Testis (tissue), 2 donors: ENCODE measurements at regions not wholly inside any gene's neighbourhood (a gene's known extent, or its start where the extent isn't known, plus 50 kb on each side); places are given as distances from the start of the nearest gene placed in this dataset.

ENCODE experiments used
- POLR2A ChIP-seq: fragments of 450-650 bp; IDR thresholded peaks from one replicate; pipeline ENCODE4 v1.6.1; 2017; ENCODE audit warnings: antibody characterized with exemption, mild to moderate bottlenecking, moderate library complexity
- TF ChIP-seq, protein P1 (sequence below), 3 experiments: fragments of 450-650 bp in 2 of 3; fragments of 200-600 bp in 1 of 3; sonication (generic) in 1 of 3; IDR thresholded peaks; one replicate each; pipeline ENCODE4 v1.5.1; 2016 to 2019; ENCODE audit warnings: antibody characterized with exemption in 3 of 3, mild to moderate bottlenecking in 2 of 3, moderate library complexity in 1 of 3

DNA sequence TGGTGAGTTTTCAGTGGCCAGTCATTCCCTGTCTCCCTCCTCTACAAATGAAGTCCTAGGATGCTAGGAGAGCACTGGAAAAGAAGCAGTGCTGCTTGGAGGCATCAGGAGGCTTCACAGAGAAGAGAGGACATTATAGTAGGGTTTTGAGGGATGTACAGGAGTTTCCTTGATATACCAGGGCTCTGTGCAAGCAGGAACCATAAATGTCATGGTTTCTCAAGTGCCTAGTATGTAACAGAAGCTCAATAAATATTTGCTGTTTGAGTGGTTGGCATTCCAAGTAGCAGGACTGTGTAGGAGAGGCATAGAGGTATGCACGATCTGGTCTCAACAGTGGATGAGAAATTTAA is 133.5 kb upstream of the WNT4 start:
- TF ChIP-seq POLR2A: no peak
- TF ChIP-seq, protein P1, sequence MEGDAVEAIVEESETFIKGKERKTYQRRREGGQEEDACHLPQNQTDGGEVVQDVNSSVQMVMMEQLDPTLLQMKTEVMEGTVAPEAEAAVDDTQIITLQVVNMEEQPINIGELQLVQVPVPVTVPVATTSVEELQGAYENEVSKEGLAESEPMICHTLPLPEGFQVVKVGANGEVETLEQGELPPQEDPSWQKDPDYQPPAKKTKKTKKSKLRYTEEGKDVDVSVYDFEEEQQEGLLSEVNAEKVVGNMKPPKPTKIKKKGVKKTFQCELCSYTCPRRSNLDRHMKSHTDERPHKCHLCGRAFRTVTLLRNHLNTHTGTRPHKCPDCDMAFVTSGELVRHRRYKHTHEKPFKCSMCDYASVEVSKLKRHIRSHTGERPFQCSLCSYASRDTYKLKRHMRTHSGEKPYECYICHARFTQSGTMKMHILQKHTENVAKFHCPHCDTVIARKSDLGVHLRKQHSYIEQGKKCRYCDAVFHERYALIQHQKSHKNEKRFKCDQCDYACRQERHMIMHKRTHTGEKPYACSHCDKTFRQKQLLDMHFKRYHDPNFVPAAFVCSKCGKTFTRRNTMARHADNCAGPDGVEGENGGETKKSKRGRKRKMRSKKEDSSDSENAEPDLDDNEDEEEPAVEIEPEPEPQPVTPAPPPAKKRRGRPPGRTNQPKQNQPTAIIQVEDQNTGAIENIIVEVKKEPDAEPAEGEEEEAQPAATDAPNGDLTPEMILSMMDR (IDR thresholded peaks at IDR 0.05): no peak
